Astrocyte of the cerebellum (primary cell): ENCODE measurements at regions not wholly inside any gene's neighbourhood (a gene's known extent, or its start where the extent isn't known, plus 50 kb on each side); places are given as distances from the start of the nearest gene placed in this dataset.

Experiments used
- DNase-seq: peaks from one replicate; pipeline ENCODE4 v3.0.0-alpha.2; 2011; ENCODE audit warnings: low read depth
- H3K4me3 ChIP-seq: 2 replicates; pipeline ENCODE4 v1.5.1; 2011; ENCODE audit warnings: mild to moderate bottlenecking, low read depth, low read length, moderate library complexity
- CTCF ChIP-seq: IDR thresholded peaks from 2 replicates; pipeline ENCODE4 v1.5.1; 2012; ENCODE audit warnings: low read length, low read depth, moderate library complexity, mild to moderate bottlenecking; ENCODE audit errors: missing control alignments
- in situ Hi-C: cut with HindIII; loops from 2 replicates; pipeline ENCODE4 v1.10.0; 2017; ENCODE audit warnings: low sequenced_read_pairs

GRCh38 chr5:4124221-4124970, 528.8 kb downstream of the IRX1 start:
- in situ Hi-C loops = no loop called here
- TF ChIP-seq CTCF = no peak
- DNase-seq = no peak
- H3K4me3 ChIP-seq = no peak overlapping the region

DNA sequence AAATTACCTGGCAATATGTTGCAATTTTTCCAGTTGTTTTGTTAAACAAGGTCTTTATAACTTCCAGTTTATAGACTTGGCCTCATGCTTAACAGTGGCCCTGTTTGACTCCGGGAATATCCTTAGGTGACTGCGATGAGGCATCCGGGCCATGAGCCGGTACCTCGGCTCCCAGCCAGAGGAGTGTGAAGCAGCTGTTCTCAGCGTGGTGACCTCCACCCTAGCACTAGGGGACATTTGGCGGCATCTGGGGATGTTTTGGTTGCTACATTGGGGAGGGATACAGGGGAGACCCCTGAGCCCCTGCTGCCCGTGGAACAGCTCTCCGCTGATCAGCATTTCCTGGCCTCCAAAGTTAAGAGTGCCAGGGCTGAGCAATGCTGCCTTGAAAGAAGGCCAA, 533.4 kb downstream of the IRX1 start:
- H3K4me3 ChIP-seq = no peak overlapping the region
- TF ChIP-seq CTCF = no peak
- in situ Hi-C loops = no loop called here
- no peak for DNase-seq

GRCh38 chr5:4129523-4129922, 533.9 kb downstream of the IRX1 start:
- DNase-seq = no peak
- no peak for TF ChIP-seq CTCF
- H3K4me3 ChIP-seq = no peak overlapping the region
- in situ Hi-C loops = no loop called here

DNA sequence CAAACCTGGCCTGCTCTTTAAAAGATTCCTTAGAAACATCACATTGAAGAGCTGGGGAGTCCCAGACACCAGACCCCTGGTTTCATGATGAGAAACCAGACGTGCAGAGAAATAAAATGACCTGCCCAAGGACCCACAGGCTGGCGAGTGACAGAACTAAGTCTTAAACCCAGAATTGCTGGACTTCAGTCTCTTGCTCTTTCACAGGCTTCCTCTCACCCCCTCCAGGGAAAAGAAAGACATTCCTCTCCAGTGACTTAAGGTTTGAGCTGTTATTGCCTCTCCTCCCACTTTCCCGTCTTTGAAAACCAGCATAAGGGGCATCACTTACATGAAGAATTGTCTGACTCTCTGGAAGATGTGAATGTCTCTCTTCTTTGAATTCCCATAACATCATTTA, 535.2 kb downstream of the IRX1 start:
- H3K4me3 ChIP-seq = no peak overlapping the region
- in situ Hi-C loops = no loop called here
- TF ChIP-seq CTCF = no peak
- DNase-seq = no peak

- no peak for TF ChIP-seq CTCF
- no peak overlapping the region for H3K4me3 ChIP-seq
- in situ Hi-C loops = no loop called here
- DNase-seq = no peak
Observed at GRCh38 chr5:4137781-4138180, 542.1 kb downstream of the IRX1 start.

- DNase-seq = no peak
- no peak overlapping the region for H3K4me3 ChIP-seq
- TF ChIP-seq CTCF = no peak
- in situ Hi-C loops = no loop called here
Observed at GRCh38 chr5:4142842-4143241, 547.2 kb downstream of the IRX1 start.
